ENCODE measurements at regions not wholly inside any gene's neighbourhood (a gene's known extent, or its start where the extent isn't known, plus 50 kb on each side); places are given as distances from the start of the nearest gene placed in this dataset.

GRCh38 chr13:80945328-80945727 lies 604.4 kb upstream of the SPRY2 start:
- H3K27ac ChIP-seq (replicated peaks), result no peak overlapping the region
- no peak for DNase-seq (ENCODE audit: low read depth in 1 of 2, low spot score in 1 of 2)
- TF ChIP-seq GABPA (IDR thresholded peaks at IDR 0.05; ENCODE audit: low read depth) (no peak), POLR2AphosphoS5 (IDR thresholded peaks at IDR 0.05; ENCODE audit: low read depth) (no peak), REST (IDR thresholded peaks at IDR 0.05; ENCODE audit: insufficient replicate concordance, low read depth) (no peak), SPI1 (IDR thresholded peaks at IDR 0.05; ENCODE audit: borderline replicate concordance, low read depth) (no peak), CTCF (IDR thresholded peaks at IDR 0.05; ENCODE audit: insufficient read depth, low read length) (no peak)
- no peaks in the 10 kb centered on the region for H3K27me3 ChIP-seq (ENCODE audit: insufficient read depth, poor library complexity, severe bottlenecking)
- no peak overlapping the region for H3K4me3 ChIP-seq (replicated peaks; ENCODE audit: insufficient read depth, low read length)

- TF ChIP-seq CTCF (IDR thresholded peaks at IDR 0.05; ENCODE audit: insufficient read depth, low read length) (no peak), POLR2AphosphoS5 (IDR thresholded peaks at IDR 0.05; ENCODE audit: low read depth) (no peak), REST (IDR thresholded peaks at IDR 0.05; ENCODE audit: insufficient replicate concordance, low read depth) (no peak), GABPA (IDR thresholded peaks at IDR 0.05; ENCODE audit: low read depth) (no peak), SPI1 (IDR thresholded peaks at IDR 0.05; ENCODE audit: borderline replicate concordance, low read depth) (no peak)
- DNase-seq (ENCODE audit: low read depth in 1 of 2, low spot score in 1 of 2), result no peak
- Histone ChIP-seq H3K27ac (replicated peaks) (no peak overlapping the region), H3K27me3 (ENCODE audit: insufficient read depth, poor library complexity, severe bottlenecking) (no peaks in the 10 kb centered on the region), H3K4me3 (replicated peaks; ENCODE audit: insufficient read depth, low read length) (no peak overlapping the region)
These were observed 598.7 kb upstream of the SPRY2 start for GRCh38 chr13:80939581-80939980.

GRCh38 chr13:80931766-80932165 lies 590.8 kb upstream of the SPRY2 start:
- Histone ChIP-seq H3K4me3 (replicated peaks; ENCODE audit: insufficient read depth, low read length) (no peak overlapping the region), H3K27ac (replicated peaks) (no peak overlapping the region), H3K27me3 (ENCODE audit: insufficient read depth, poor library complexity, severe bottlenecking) (no peaks in the 10 kb centered on the region)
- DNase-seq (ENCODE audit: low read depth in 1 of 2, low spot score in 1 of 2), result no peak
- no peak for TF ChIP-seq GABPA (IDR thresholded peaks at IDR 0.05; ENCODE audit: low read depth)
- no peak for TF ChIP-seq CTCF (IDR thresholded peaks at IDR 0.05; ENCODE audit: insufficient read depth, low read length)
- no peak for TF ChIP-seq REST (IDR thresholded peaks at IDR 0.05; ENCODE audit: insufficient replicate concordance, low read depth)

Data from HL-60 (cell line).